ENCODE measurements at regions not wholly inside any gene's neighbourhood (a gene's known extent, or its start where the extent isn't known, plus 50 kb on each side); places are given as distances from the start of the nearest gene placed in this dataset.
"Not testable (repeated sequence)": the region's sequence is repeated elsewhere in the genome, so short reads cannot be mapped to it uniquely, and the experiment has no call there.

- no peak for DNase-seq
Observed at GRCh38 chr11:69934861-69935494, 115.8 kb upstream of the FGF3 start.

- DNase-seq: no peak
Observed at GRCh38 chr11:69935941-69936505, 116.8 kb upstream of the FGF3 start.

- no peak for DNase-seq
Observed at GRCh38 chr11:69936771-69937170, 117.6 kb upstream of the FGF3 start.

GRCh38 chr11:69938206-69938605, 119.0 kb upstream of the FGF3 start:
- no peak for DNase-seq

GRCh38 chr11:69939551-69940245, 120.5 kb upstream of the FGF3 start:
- DNase-seq: no peak

GRCh38 chr11:69940246-69940610, 121.0 kb upstream of the FGF3 start:
- no peak for DNase-seq

GRCh38 chr11:69941546-69942332, 122.5 kb upstream of the FGF3 start:
- DNase-seq: no peak

GRCh38 chr11:69942333-69942820, 123.2 kb upstream of the FGF3 start:
- no peak for DNase-seq

- no peak for DNase-seq
Observed at GRCh38 chr11:69943066-69943465, 123.8 kb upstream of the FGF3 start.

- DNase-seq: no peak
Observed at GRCh38 chr11:69943506-69943905, 124.3 kb upstream of the FGF3 start.

GRCh38 chr11:69944146-69944795, 125.1 kb upstream of the FGF3 start:
- DNase-seq: no peak

GRCh38 chr11:69945157-69945556, 125.9 kb upstream of the FGF3 start:
- DNase-seq: no peak

GRCh38 chr11:69947059-69947792, 128.0 kb upstream of the FGF3 start:
- no peak for DNase-seq

GRCh38 chr11:69947793-69948255, 128.6 kb upstream of the FGF3 start:
- DNase-seq: no peak

GRCh38 chr11:69948256-69949141, 129.3 kb upstream of the FGF3 start:
- no peak for DNase-seq

- peak; percentile 19 for DNase-seq
Observed at GRCh38 chr11:69949327-69949726, 128.8 kb upstream of the ANO1 start.

GRCh38 chr11:69950120-69950519, 128.0 kb upstream of the ANO1 start:
- DNase-seq: no peak

- no peak for DNase-seq
Observed at GRCh38 chr11:69950621-69951020, 127.5 kb upstream of the ANO1 start.

- DNase-seq: no peak
Observed at GRCh38 chr11:69951821-69952220, 126.3 kb upstream of the ANO1 start.

- not testable (repeated sequence) for DNase-seq
Observed at GRCh38 chr11:69952229-69952975, 125.7 kb upstream of the ANO1 start.

Data from suppressor macrophage treated with lipopolysaccharide for 4 hours (primary cell).